Activated effector memory CD4-positive, alpha-beta T cell treated with Interleukin-2 at 50 U/mL for 16 hours (primary cell): ENCODE measurements at regions not wholly inside any gene's neighbourhood (a gene's known extent, or its start where the extent isn't known, plus 50 kb on each side); places are given as distances from the start of the nearest gene placed in this dataset.
"Not testable (repeated sequence)": the region's sequence is repeated elsewhere in the genome, so short reads cannot be mapped to it uniquely, and the experiment has no call there.

ENCODE experiments used
- DNase-seq: peaks from one replicate; pipeline ENCODE4 v3.0.0-alpha.2; 2020

DNA sequence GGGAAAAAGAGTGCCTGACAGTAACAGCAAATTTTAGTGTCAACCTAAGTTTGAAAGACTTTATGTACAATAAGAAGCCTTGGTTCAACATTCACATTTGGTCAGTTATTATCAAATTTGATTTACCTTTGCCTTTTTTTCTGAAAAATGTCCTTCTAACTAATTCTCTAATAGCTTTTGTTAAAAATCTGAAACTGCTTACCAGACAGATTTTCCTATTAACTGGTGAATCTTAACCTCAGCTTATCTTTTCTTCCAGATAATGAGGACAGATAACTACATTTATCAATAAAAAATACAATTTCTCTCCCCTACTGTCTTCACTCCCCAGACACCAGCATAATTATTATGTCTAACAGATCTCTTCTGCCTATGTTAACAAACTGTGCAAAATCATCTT, 988.5 kb downstream of the CDH18 start:
- no peak for DNase-seq

- DNase-seq = no peak
Observed at GRCh38 chr5:19001054-19001453, 986.9 kb downstream of the CDH18 start.

DNA sequence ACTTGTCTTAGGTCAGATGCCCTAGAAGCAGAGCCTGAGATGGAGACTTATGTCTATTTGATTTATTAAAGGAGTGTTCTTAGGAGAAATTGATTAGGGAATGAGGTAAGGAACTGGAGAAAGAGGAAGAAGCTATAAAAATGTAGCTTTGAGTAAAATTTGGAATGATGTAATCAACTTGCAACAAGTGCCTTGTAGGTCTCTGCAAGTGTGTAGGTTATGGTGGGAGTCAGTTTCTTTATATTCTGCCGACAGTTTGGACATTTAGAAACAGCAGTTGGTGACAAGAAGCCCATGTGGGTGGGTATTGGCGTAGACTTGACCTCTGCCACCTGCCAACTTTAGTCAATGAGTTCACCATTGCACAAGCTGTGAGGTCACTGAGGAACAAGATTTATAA, 986.5 kb downstream of the CDH18 start:
- no peak for DNase-seq

GRCh38 chr5:19002111-19002510, 985.9 kb downstream of the CDH18 start:
- no peak for DNase-seq

DNA sequence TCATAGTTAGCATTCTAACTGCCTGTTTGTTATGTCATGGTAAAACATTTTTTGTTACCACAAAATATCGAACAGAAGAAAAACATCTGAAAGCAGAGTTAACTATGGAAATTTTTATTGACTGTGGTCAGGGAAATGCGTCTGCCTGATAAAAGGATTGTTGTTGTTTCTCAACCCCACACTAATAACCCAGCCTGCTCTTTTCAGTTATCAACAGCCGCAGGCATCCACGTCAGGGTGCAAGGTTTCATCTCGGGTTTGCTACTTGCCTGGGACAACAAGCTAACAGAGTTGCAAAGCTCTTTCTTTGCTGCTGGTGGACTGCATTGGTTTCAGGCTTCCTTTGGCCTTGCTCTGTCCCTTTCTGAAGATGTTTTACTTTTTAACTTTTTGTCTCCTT, 969.2 kb downstream of the CDH18 start:
- no peak for DNase-seq

GRCh38 chr5:19031491-19031890, 956.5 kb downstream of the CDH18 start:
- no peak for DNase-seq

- DNase-seq = no peak
Observed at GRCh38 chr5:19035816-19036215, 952.2 kb downstream of the CDH18 start.

- no peak for DNase-seq
Observed at GRCh38 chr5:19042106-19042505, 945.9 kb downstream of the CDH18 start.

GRCh38 chr5:19044311-19044710, 943.7 kb downstream of the CDH18 start:
- no peak for DNase-seq

- DNase-seq = no peak
Observed at GRCh38 chr5:19044931-19045695, 942.9 kb downstream of the CDH18 start.

DNA sequence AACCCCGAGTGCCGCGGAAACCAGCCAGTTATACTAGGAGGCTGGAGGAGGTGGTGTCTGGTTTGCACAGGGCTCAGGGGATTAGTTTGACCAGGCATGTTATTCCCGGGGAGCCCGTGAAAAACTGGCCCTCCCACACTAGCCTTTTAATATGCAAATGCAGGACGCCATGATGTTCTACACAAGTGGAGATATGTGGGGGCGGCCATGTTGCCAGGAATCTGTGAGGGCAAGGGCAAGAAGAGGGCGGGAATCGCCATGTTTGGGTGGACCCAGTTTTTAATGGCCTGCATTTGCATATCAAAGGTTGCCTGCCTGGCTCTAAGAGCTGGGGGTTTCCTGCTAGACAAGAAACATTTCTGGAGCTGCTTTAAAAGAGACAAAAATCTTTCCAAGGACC, 940.7 kb downstream of the CDH18 start:
- DNase-seq = no peak

GRCh38 chr5:19048726-19049125, 939.3 kb downstream of the CDH18 start:
- no peak for DNase-seq

- no peak for DNase-seq
Observed at GRCh38 chr5:19058216-19058615, 929.8 kb downstream of the CDH18 start.

DNA sequence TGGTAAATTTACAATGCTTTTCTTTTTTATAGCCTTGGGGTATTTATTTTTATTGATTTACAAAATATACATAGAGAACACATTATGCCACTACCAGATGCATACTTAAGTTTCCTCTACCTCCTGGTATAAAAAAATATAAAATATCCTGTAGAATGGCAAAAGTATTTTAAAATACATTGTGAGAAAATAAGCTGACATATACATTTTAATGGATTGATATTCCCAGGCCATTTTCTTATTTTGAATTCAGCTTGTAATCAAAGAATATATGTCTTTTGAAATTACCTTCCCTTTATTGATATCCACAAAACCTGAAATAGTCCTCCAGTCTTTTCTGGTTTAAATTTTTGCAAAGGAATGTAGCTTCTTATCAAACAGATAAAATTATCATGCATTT, 923.9 kb downstream of the CDH18 start:
- no peak for DNase-seq

- no peak for DNase-seq
Observed at GRCh38 chr5:19067741-19068140, 920.3 kb downstream of the CDH18 start.

- DNase-seq = no peak
Observed at GRCh38 chr5:19098434-19098833, 889.6 kb downstream of the CDH18 start.

DNA sequence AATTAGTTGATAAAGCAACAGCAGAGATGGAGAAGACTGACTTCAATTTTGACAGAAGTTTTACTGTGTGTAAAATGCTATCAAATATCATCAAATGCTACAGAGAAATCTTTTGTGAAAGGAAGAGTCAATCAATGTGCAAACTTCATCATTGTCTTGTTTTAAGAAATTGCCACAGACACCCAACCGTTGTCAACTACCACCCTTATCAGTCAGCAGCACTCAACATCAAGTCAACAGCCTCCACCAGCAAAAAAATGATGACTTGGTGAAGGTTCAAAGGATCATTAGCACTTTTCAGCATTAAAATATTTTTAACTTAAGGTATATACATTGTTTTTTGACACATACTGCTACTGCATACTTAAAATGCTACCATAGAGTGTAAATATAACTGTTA, 888.8 kb downstream of the CDH18 start:
- DNase-seq = no peak

GRCh38 chr5:19104948-19105347, 883.1 kb downstream of the CDH18 start:
- no peak for DNase-seq

DNA sequence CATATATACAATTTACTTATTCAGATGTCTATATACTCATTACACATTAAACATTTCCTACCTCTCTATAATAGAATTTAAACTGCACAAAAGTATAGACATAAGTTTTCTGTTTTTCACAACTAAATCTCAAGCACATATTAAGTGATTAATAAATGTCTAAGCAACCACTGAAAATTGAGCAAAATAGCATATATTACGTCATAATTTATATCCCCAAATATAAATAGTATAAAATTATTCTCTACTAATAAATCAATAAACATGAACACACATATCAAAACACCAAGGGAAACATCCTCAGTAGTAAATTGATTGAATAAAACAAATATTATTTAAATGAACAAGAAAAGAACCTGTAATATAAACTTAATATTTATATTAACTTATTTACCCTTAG, 865.1 kb downstream of the CDH18 start:
- DNase-seq = no peak

DNA sequence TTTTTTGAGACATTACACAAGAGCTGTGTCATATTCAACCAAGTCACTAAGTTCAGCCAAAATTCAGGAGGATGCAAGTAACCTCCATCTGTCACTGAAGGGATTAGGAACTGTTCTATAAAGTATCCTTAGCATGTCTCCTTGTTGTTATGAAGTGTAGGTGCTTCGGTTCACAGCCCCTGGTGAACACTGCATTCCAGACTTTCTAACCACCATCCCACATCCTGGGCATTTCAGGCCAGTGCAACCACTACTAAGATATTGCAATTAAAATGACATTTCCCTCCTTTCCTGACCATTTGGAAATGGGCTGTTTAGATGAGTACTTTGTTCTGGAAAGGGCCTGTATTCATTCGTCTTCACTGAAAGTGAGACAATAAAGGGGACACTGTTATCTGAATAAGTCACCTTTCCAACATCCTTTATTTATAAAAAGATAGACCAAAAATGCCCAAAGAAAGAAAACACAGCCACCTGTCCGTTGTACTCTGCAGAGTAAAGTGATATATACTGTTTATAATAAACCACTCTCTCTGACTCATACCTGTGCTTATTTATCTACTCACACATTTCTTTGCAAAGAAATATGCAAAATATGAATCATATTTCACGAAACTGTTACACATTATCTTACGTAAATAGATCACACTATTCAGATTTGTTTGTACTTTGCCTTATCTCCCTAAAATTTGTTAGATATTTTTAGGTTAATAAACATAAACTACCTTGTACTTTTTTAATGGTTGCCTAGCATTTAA, 861.9 kb downstream of the CDH18 start:
- no peak for DNase-seq

- DNase-seq = no peak
Observed at GRCh38 chr5:19140276-19140675, 847.7 kb downstream of the CDH18 start.

- DNase-seq = not testable (repeated sequence)
Observed at GRCh38 chr5:19141937-19142524, 846.0 kb downstream of the CDH18 start.

DNA sequence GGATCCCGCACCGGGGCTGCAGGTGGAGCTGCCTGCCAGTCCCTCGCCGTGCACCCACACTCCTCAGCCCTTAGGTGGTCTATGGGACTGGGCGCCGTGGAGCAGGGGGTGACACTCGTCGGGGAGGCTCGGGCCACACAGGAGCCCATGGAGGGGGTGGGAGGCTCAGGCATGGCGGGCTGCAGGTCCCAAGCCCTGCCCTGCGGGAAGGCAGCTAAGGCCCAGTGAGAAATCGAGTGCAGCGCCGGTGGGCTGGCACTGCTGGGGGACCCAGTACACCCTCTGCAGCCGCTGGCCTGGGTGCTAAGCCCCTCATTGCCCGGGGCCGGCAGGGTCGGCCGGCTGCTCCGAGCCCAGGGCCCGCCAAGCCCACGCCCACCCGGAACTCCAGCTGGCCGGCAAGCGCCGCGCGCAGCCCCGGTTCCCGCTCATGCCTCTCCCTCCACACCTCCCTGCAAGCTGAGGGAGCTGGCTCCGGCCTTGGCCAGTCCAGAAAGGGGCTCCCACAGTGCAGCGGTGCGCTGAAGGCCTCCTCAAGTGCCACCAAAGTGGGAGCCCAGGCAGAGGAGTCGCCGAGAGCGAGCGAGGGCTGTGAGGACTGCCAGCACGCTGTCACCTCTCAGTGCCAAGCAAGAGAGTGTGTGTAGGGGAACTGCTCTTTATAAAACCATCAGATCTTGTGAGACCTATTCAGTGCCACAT, 845.1 kb downstream of the CDH18 start:
- not testable (repeated sequence) for DNase-seq

DNA sequence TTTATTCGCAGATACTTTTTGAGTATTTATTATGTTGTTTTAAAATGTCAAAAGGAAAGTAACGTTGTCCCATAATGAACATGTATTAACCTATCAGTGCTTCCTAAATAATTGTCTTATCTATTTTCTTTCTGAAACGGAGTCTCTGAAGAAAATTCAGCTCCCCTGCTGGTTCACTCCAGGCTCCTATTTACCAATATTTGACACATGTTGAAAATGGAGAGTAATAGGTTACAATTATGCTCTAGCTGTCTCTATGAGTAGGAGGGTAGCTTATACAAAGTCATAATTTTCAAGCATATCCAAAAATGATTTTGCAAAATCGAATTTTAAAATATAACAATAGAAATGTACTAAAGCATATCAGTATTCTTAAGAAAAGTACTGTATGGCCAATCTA, 844.1 kb downstream of the CDH18 start:
- no peak for DNase-seq
